Mesendoderm (in vitro differentiated cells): ENCODE measurements at regions not wholly inside any gene's neighbourhood (a gene's known extent, or its start where the extent isn't known, plus 50 kb on each side); places are given as distances from the start of the nearest gene placed in this dataset.

Source experiments
- DNase-seq: peaks from one replicate; pipeline ENCODE4 v3.0.0; 2013
- H2AK5ac ChIP-seq: 2 replicates; pipeline ENCODE4 v1.6.1; 2013; ENCODE audit warnings: low read length, inconsistent platforms
- H2BK120ac ChIP-seq: 2 replicates; pipeline ENCODE4 v1.6.1; 2013; ENCODE audit warnings: low read depth, mild to moderate bottlenecking, low read length, moderate library complexity, mixed read lengths
- H2BK15ac ChIP-seq: replicated peaks from 2 replicates; pipeline ENCODE4 v1.6.1; 2013; ENCODE audit warnings: low read depth, mild to moderate bottlenecking, moderate library complexity
- H2BK5ac ChIP-seq: 2 replicates; pipeline ENCODE4 v1.6.1; 2013; ENCODE audit warnings: low read length, inconsistent platforms
- H3K18ac ChIP-seq: 2 replicates; pipeline ENCODE4 v1.6.1; 2013; ENCODE audit warnings: mild to moderate bottlenecking, low read length, mixed read lengths
- H3K23ac ChIP-seq: one replicate; pipeline ENCODE4 v1.6.1; 2013; ENCODE audit warnings: low read length
- H3K27ac ChIP-seq: 2 replicates; pipeline ENCODE4 v1.5.1; 2013; ENCODE audit warnings: low read depth, mild to moderate bottlenecking, inconsistent platforms, low read length, moderate library complexity
- H3K27me3 ChIP-seq: 2 replicates; pipeline ENCODE4 v1.6.1; 2013; ENCODE audit warnings: low read length, control low read depth, mild to moderate bottlenecking, inconsistent platforms; ENCODE audit not compliant: insufficient read depth, poor library complexity
- H3K36me3 ChIP-seq: 2 replicates; pipeline ENCODE4 v1.6.1; 2013; ENCODE audit warnings: low read length, inconsistent platforms; ENCODE audit not compliant: control insufficient read depth, insufficient read depth
- H3K4ac ChIP-seq: one replicate; pipeline ENCODE4 v1.6.1; 2013; ENCODE audit warnings: low read depth, mild to moderate bottlenecking, low read length, moderate library complexity
- H3K4me1 ChIP-seq: 2 replicates; pipeline ENCODE4 v1.6.1; 2013; ENCODE audit warnings: low read depth, low read length, inconsistent platforms; ENCODE audit not compliant: control insufficient read depth
- H3K4me2 ChIP-seq: 2 replicates; pipeline ENCODE4 v1.6.1; 2013; ENCODE audit warnings: low read length
- H3K4me3 ChIP-seq: 2 replicates; pipeline ENCODE4 v1.5.1; 2013; ENCODE audit warnings: mild to moderate bottlenecking, low read length
- H3K56ac ChIP-seq: one replicate; pipeline ENCODE4 v1.6.1; 2013; ENCODE audit warnings: low read length
- H3K79me1 ChIP-seq: 2 replicates; pipeline ENCODE4 v1.6.1; 2013; ENCODE audit warnings: low read length, inconsistent platforms
- H3K79me2 ChIP-seq: 2 replicates; pipeline ENCODE4 v1.6.1; 2013; ENCODE audit warnings: mild to moderate bottlenecking, low read length; ENCODE audit not compliant: control insufficient read depth, insufficient read depth
- H3K9ac ChIP-seq: 2 replicates; pipeline ENCODE4 v1.6.1; 2013; ENCODE audit warnings: low read length, inconsistent platforms
- H4K5ac ChIP-seq: one replicate; pipeline ENCODE4 v1.6.1; 2013; ENCODE audit warnings: low read length
- H4K8ac ChIP-seq: one replicate; pipeline ENCODE4 v1.6.1; 2013; ENCODE audit warnings: low read depth, mild to moderate bottlenecking, control low read depth, low read length, moderate library complexity
- WGBS: extraction: QIAGEN DNeasy Blood & Tissue Kit; methylation state at CpG from one replicate; pipeline ENCODE4 v1.1.7; 2013; ENCODE audit warnings: low lambda C conversion rate, missing lambda C conversion rate; ENCODE audit not compliant: insufficient coverage; ENCODE audit errors: extremely low coverage; 5-methylcytosine and 5-hydroxymethylcytosine counted together

- H3K27ac ChIP-seq: no peak overlapping the region
- DNase-seq: no peak
- H4K8ac ChIP-seq: no peak overlapping the region
- H3K56ac ChIP-seq: no peak overlapping the region
- H3K4me2 ChIP-seq: no peak overlapping the region
- no peak overlapping the region for H3K4ac ChIP-seq
- no peak overlapping the region for H2BK5ac ChIP-seq
- H3K18ac ChIP-seq: no peak overlapping the region
- no peak overlapping the region for H2BK120ac ChIP-seq
- no peak overlapping the region for H3K4me3 ChIP-seq
- no CpG with 5 or more reads among the region's 2 CpGs for WGBS
- H3K79me2 ChIP-seq: no peaks in the 10 kb centered on the region
- no peak overlapping the region for H2AK5ac ChIP-seq
- no peak overlapping the region for H2BK15ac ChIP-seq
- H3K27me3 ChIP-seq: no peaks in the 10 kb centered on the region
- no peak overlapping the region for H4K5ac ChIP-seq
- H3K79me1 ChIP-seq: no peaks in the 10 kb centered on the region
- no peaks in the 10 kb centered on the region for H3K4me1 ChIP-seq
- H3K23ac ChIP-seq: no peak overlapping the region
- no peaks in the 10 kb centered on the region for H3K36me3 ChIP-seq
- H3K9ac ChIP-seq: no peak overlapping the region
Observed at GRCh38 chr9:31259824-31260223, 1124.6 kb upstream of the ACO1 start.

- Histone ChIP-seq H3K9ac (no peak overlapping the region), H4K8ac (no peak overlapping the region), H3K4me3 (no peak overlapping the region), H2BK120ac (no peak overlapping the region), H2AK5ac (no peak overlapping the region), H3K18ac (no peak overlapping the region), H3K4ac (no peak overlapping the region), H3K4me1 (no peaks in the 10 kb centered on the region), H3K36me3 (no peaks in the 10 kb centered on the region), H3K79me2 (no peaks in the 10 kb centered on the region), H2BK15ac (no peak overlapping the region), H3K27me3 (no peaks in the 10 kb centered on the region), H2BK5ac (no peak overlapping the region), H3K23ac (no peak overlapping the region), H4K5ac (no peak overlapping the region), H3K4me2 (no peak overlapping the region), H3K27ac (no peak overlapping the region), H3K56ac (no peak overlapping the region), H3K79me1 (no peaks in the 10 kb centered on the region)
- DNase-seq: peak; percentile 4
- no CpG with 5 or more reads among the region's 4 CpGs for WGBS
Observed at GRCh38 chr9:31272456-31273295, 1111.8 kb upstream of the ACO1 start.

GRCh38 chr9:31275419-31275818, 1109.0 kb upstream of the ACO1 start:
- Histone ChIP-seq H3K79me1 (no peaks in the 10 kb centered on the region), H3K36me3 (no peaks in the 10 kb centered on the region), H3K27ac (no peak overlapping the region), H3K23ac (no peak overlapping the region), H2AK5ac (no peak overlapping the region), H3K4me2 (no peak overlapping the region), H4K8ac (no peak overlapping the region), H3K4me3 (no peak overlapping the region), H2BK15ac (no peak overlapping the region), H2BK5ac (no peak overlapping the region), H3K18ac (no peak overlapping the region), H3K4ac (no peak overlapping the region), H3K56ac (no peak overlapping the region), H3K27me3 (no peaks in the 10 kb centered on the region), H3K9ac (no peak overlapping the region), H3K4me1 (no peaks in the 10 kb centered on the region), H2BK120ac (no peak overlapping the region), H4K5ac (no peak overlapping the region), H3K79me2 (no peaks in the 10 kb centered on the region)
- DNase-seq: peak; percentile 59
- WGBS: no CpG with 5 or more reads among the region's 1 CpG

- no peak overlapping the region for H2BK120ac ChIP-seq
Observed at GRCh38 chr9:31290731-31291130, 1093.7 kb upstream of the ACO1 start.

GRCh38 chr9:31302620-31303418, 1081.6 kb upstream of the ACO1 start:
- Histone ChIP-seq H4K8ac (no peak overlapping the region), H3K56ac (no peak overlapping the region), H2AK5ac (no peak overlapping the region), H2BK15ac (no peak overlapping the region), H3K4me1 (no peaks in the 10 kb centered on the region), H3K27ac (no peak overlapping the region), H3K4me3 (no peak overlapping the region), H2BK5ac (no peak overlapping the region), H3K79me1 (no peaks in the 10 kb centered on the region), H2BK120ac (no peak overlapping the region), H3K79me2 (no peaks in the 10 kb centered on the region), H3K27me3 (no peaks in the 10 kb centered on the region), H3K18ac (no peak overlapping the region), H3K9ac (no peak overlapping the region), H3K23ac (no peak overlapping the region), H3K36me3 (no peaks in the 10 kb centered on the region), H4K5ac (no peak overlapping the region), H3K4ac (no peak overlapping the region), H3K4me2 (no peak overlapping the region)
- DNase-seq: no peak
- no CpG with 5 or more reads among the region's 4 CpGs for WGBS

More at GRCh38 chr9:31290731-31291130, 1093.7 kb upstream of the ACO1 start:
- Histone ChIP-seq H3K79me1 (no peaks in the 10 kb centered on the region), H3K79me2 (no peaks in the 10 kb centered on the region), H3K4me2 (no peak overlapping the region), H4K8ac (no peak overlapping the region), H3K4ac (no peak overlapping the region), H3K56ac (no peak overlapping the region), H3K23ac (no peak overlapping the region), H3K27ac (no peak overlapping the region), H3K9ac (no peak overlapping the region), H2BK5ac (no peak overlapping the region), H3K4me1 (no peaks in the 10 kb centered on the region), H3K18ac (no peak overlapping the region), H4K5ac (no peak overlapping the region), H3K36me3 (no peaks in the 10 kb centered on the region), H3K27me3 (no peaks in the 10 kb centered on the region), H2AK5ac (no peak overlapping the region), H2BK15ac (no peak overlapping the region), H3K4me3 (no peak overlapping the region)
- no CpG with 5 or more reads among the region's 3 CpGs for WGBS
- no peak for DNase-seq
